ENCODE measurements at regions not wholly inside any gene's neighbourhood (a gene's known extent, or its start where the extent isn't known, plus 50 kb on each side); places are given as distances from the start of the nearest gene placed in this dataset.
"Not testable (repeated sequence)": the region's sequence is repeated elsewhere in the genome, so short reads cannot be mapped to it uniquely, and the experiment has no call there.

DNA sequence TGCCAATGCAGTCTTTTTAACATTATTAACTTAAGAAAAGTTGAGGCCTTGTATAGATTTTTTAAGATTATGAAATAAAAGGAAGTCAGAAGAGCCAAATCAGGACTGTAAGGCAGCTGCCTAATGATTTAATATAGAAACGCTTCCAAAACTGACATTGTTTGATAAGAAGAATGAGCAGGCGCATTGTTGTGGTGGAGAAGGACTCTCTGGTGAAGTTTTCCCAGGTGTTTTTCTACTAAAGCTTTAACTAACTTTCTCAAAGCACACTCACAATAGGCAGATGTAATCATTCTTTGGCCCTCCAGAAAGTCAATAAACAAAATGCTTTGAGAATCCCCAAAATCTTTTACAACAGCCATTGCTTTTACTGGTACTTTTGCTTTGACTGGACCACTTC lies 288.6 kb upstream of the FIGN start:
- no peak for DNase-seq (ENCODE audit: low spot score)

DNA sequence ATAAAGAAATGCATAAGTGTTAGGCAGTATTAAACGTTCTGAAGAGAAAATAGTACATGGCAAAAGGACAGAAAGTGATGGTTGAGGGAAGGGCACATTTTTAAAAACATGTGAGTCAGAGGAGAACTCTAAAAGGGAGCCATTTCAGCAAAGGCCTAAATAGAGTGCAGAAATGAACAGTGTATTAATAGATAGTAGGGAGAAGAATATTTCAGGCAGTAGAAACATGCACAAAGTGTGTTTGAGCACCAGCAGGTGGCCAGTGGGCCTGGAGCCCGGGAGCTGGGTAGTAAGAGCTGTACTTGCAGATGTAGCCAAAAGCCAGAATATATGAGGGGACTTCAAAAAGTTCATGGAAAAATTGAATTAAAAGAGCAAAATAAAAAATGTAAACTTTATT lies 288.1 kb upstream of the FIGN start:
- no peak for DNase-seq (ENCODE audit: low spot score)

DNA sequence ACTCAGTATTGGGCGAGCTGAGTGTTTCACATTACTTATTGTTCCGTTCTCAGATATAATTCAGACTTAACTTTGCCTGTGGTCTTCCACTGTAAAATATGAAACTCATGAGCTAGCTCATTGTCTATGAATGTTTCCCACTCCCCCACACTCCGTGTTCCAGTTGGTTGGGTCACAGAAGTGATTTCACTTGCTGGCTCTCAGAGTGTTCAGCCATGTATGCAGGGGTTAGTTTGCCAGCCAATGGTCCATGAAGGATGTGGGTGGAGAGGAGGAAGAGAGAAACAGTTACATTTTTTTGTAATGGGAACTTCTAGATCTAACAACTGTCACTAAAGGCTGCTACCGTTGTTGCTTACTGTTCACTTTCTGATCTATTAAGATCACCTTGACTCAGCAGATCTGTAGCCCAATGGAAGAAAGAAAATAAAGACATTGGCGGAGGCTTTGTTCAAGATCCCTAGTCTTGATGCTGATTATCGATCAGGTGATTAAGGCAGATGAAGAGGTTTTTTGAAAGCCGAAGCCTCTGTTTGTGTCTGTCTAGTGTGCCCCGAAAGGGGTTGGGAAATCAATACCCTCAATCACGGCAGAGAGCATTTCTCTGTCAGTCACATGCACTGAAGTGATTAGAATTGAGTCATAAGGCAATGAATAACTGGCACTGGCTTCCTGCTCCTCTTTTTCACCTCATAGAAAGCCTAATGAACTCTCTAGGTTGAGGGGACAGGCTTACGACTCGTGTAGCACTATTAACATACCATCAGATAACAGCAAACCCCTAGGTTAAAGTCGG lies 279.7 kb upstream of the FIGN start:
- no peak for DNase-seq (ENCODE audit: low spot score)

GRCh38 chr2:164014791-164015190 lies 279.0 kb upstream of the FIGN start:
- no peak for DNase-seq (ENCODE audit: low spot score)

GRCh38 chr2:164014068-164014731 lies 278.4 kb upstream of the FIGN start:
- no peak for DNase-seq (ENCODE audit: low spot score)

DNA sequence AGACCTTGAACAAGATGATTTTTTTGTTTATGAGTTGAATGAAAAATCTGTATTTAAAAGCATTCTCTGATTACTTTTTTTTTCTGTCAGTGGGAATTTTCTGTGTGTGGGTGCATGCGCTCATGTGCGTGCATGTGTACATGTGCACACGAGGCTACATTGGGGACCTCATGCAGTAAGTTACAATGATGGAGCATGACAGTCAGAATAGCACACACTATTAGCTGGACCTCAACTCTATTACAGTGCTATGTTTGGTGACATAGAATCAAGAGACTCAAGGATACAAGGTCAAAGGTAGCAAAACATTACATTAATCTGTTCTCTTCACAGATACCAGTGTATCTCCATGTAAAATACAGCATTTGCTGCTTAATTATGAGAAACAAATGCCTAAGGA lies 276.8 kb upstream of the FIGN start:
- DNase-seq (ENCODE audit: low spot score), result no peak

DNA sequence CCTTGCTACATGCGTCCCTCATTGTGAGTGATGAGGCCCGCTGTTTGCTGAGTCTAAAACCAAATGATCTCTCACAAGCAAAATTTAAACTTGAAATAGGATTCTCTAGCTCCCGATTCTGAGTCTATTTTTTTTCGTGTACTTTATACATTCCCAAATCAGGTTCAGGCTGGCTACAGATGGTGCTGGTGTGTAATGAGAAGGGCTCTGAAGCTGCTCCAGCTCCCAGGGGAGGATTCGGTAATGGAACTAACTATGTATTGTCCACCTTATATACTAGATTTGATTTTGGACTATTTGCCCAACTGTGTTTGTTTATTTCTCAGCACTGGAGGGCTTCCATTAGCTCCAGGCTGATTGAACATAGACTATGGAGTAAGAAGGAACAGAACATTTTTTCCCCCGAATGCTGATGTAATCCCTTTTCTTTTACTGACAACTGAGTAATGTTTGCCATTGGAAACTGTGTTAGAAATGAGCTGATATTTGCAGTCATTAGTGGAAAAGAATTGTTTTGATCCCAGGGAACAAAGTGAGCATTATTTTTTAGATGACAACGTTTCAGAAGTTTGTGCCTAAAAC lies 274.0 kb upstream of the FIGN start:
- no peak for DNase-seq (ENCODE audit: low spot score)

- no peak for DNase-seq (ENCODE audit: low spot score)
Measured at GRCh38 chr2:164008752-164009151, 272.9 kb upstream of the FIGN start.

DNA sequence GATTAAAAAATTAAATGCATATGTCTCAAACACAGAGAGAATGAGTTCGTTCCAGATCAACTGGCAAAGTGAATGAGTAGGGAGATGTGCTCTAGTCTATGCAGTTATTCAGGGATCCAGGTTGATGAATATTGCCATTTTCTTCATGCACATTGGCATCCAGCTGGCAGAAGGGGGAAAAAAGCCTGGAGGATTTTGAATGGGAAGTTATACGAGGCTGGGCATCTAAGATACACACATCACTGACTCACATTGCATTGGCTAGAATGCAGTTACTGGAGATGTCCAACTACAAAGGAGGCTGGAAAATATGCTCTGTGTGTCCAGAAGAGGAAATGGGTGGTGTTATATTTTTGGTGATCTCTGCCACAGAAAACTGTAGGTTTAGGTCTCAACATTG lies 270.9 kb upstream of the FIGN start:
- DNase-seq (ENCODE audit: low spot score), result no peak

- no peak for DNase-seq (ENCODE audit: low spot score)
Measured at GRCh38 chr2:164000176-164000575, 264.4 kb upstream of the FIGN start.

DNA sequence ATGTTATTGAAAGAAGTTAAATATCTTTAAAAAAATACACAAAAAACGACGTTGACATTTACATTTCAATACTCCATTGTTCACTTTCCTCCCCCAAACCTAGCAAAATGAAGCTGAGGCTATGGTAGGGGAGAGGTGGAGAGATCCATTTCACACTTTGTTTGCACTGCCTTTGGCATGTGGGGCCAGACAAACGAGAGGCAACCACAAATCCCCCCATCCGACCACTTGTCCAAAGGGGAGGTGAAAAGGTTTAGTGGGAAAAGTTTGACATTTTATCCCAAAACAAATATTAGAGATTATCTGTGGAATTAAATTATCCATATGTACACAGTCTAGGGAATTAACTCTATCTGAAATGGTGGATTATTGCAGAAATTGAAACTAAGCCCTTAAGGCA lies 261.7 kb upstream of the FIGN start:
- DNase-seq (ENCODE audit: low spot score), result no peak

- DNase-seq (ENCODE audit: low spot score), result no peak
Measured at GRCh38 chr2:163990541-163990940, 254.7 kb upstream of the FIGN start.

GRCh38 chr2:163990101-163990500 lies 254.3 kb upstream of the FIGN start:
- no peak for DNase-seq (ENCODE audit: low spot score)

- no peak for DNase-seq (ENCODE audit: low spot score)
Measured at GRCh38 chr2:163987175-163987940, 251.6 kb upstream of the FIGN start.

DNA sequence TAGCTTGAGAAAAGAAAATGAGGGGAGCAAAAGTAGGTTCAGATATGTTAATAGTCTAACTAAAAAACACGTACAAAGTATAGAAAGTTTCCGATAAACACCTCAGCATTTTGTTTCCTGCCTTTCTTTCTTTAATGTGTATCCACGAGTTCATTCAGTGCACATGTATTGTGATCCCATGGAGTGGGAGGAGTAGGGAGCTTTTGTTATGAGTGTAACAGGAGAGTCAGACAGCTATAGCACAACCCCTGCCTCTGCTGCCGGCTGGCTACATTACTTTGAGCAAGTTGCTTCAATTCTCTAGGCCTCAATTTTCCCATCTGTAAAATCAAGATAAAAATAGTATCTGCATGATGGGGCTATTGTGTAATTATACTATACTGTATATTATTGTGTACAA lies 249.2 kb upstream of the FIGN start:
- DNase-seq (ENCODE audit: low spot score), result no peak

GRCh38 chr2:163983911-163984310 lies 248.1 kb upstream of the FIGN start:
- DNase-seq (ENCODE audit: low spot score), result no peak

GRCh38 chr2:163982938-163983337 lies 247.1 kb upstream of the FIGN start:
- DNase-seq (ENCODE audit: low spot score), result no peak

DNA sequence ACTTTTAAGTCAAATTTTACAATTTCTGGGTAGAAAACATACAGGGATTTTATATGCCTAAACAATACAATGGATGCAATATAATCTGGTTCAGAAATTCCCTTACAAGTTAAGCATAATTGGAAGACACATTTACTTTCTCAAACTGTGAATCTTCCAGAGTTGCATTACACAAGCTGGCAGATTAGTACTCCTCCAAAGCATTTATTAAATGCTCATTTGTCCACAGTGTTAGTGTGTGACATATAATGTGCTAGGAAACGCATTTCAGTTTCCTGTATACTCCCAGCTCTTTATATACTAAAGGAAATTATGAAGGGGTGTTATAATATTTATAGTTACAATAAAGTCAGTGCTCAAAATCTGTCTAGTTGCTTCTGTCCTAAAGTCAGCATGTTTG lies 239.0 kb upstream of the FIGN start:
- DNase-seq (ENCODE audit: low spot score), result no peak

DNA sequence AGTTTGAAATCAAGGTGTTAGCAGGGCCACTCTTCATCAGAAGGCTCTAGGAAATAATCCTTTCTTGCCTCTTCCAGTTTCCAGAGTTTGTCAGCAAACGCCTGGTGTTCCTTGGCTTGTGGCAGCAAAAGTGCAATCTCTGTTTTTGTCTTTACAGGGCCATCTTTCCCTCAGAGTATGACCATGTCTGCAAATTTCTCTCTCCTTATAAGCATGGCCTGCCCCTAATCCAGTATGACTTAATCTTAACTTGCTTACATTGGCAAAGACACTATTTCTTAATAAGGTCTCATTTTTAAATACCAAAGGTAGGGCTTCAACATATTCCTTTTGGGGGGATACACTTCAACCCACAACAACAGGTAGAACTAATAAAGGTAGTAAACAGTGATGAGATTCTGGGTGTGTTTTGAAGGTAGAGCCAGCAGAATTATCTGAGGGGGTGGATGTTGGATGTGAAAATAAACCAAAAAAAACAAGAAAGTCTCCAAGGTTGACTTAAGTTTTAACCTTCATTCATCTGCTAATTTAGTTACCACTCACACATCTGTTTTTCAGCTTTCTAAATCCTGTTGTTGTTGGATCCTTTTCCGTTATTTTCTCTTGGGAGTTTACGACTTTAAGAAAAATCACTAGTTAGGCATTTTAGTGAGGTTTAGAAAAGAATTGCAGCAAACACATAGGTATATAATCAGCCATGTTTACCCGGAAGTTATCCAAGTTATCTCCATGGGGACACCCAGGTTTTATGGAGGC lies 234.4 kb upstream of the FIGN start:
- no peak for DNase-seq (ENCODE audit: low spot score)

DNA sequence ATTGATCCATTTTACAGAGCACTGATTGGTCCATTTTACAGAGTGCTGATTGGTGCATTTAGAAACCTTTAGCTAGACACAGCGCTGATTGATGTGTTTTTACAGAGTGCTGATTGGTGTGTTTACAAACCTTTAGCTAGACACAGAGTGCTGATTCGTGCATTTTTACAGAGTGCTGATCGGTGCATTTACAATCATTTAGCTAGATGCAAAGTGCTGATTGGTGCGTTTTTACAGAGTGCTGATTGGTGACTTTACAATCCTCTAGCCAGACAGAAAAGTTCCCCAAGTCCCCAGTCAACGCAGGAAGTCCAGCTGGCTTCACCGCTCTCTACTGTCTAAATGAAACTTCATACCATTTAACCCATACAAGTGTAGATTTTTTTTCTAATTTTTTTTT lies 228.5 kb upstream of the FIGN start:
- DNase-seq (ENCODE audit: low spot score), result not testable (repeated sequence)

DNA sequence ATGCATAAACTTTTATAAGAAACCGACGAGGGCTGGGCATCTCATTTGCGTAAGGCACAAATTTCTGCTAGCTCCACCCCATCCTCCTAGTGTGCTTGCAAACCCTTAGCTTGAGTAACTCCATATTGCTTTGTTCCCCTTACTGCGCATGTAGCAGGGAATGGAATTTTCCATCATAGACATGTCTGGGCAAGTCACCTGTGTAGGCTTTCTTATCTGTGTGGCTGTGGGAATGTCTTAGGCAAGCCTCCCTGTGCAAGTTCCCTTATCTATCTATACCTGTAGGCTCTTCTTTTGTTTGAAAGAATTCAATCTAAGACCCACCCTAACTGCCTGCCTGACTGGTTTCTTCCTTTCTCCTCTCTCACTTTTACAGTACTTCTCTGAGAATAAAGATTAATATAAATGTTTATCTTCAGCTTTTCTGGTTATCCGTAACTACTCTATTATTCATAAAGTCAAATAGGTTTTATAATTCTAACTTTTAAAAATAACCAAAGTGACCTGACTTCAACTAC lies 217.6 kb upstream of the FIGN start:
- DNase-seq (ENCODE audit: low spot score), result no peak

GRCh38 chr2:163951312-163951711 lies 215.5 kb upstream of the FIGN start:
- DNase-seq (ENCODE audit: low spot score), result no peak

Measured in SW480 (cell line).